HepG2 (cell line): ENCODE measurements at regions not wholly inside any gene's neighbourhood (a gene's known extent, or its start where the extent isn't known, plus 50 kb on each side); places are given as distances from the start of the nearest gene placed in this dataset.

Source experiments
- ATAC-seq: fragments of 200-7000 bp; cut with Tn5 transposase; 3 replicates; pipeline ENCODE4 v1.9.1; 2020; ENCODE audit warnings: mild to moderate bottlenecking, moderate library complexity
- BruUV-seq: library from RNA; stranded (reverse); fragments of 400-500 nt; replicated peaks from 2 replicates; lab custom pipeline; 2021; lab: Mats Ljungman, UMichigan
- CTCF ChIA-PET: fragments of 300-600 bp; formaldehyde crosslinking; extraction: SDS; loops from one replicate; lab custom pipeline; 2021; ENCODE audit warnings: low total read pairs, inconsistent platforms, low intra/inter-chr PET ratio; lab: Yijun Ruan, JAX
- POLR2A ChIA-PET: fragments of 350-600 bp; sonication (Branson Sonifier 250); formaldehyde crosslinking; loops from one replicate; lab custom pipeline; 2020; ENCODE audit warnings: antibody characterized with exemption, inconsistent platforms; lab: Yijun Ruan, JAX
- DNase-seq: peaks from one replicate; pipeline ENCODE4 v3.0.0-alpha.2; 2015; ENCODE audit warnings: low spot score
- FAIRE-seq: peaks from 3 replicates; lab custom pipeline; 2011; peaks lifted over from hg19 to GRCh38; lab: Jason Lieb, UNC
- H2AFZ ChIP-seq: one replicate; pipeline ENCODE4 v1.6.1; 2011; ENCODE audit warnings: low read length, inconsistent platforms
- H3K27ac ChIP-seq: fragments of 300-600 bp; 3 replicates; pipeline ENCODE4 v1.8.0; 2011; ENCODE audit warnings: mixed run types, mild to moderate bottlenecking, mixed read lengths, low read length, inconsistent platforms; ENCODE audit not compliant: insufficient read depth; ENCODE audit errors: extremely low read length
- H3K27me3 ChIP-seq, 2 experiments: fragments of 200-600 bp in 1 of 2; 2 replicates in 1 of 2; 3 replicates in 1 of 2; pipeline versions ENCODE4 v1.6.0 to v1.8.0; 2011; ENCODE audit warnings: low read length in 2 of 2, mild to moderate bottlenecking in 2 of 2, moderate library complexity in 2 of 2, inconsistent platforms in 1 of 2; ENCODE audit not compliant: insufficient read depth in 2 of 2, control insufficient read depth in 1 of 2
- H3K36me3 ChIP-seq, 2 experiments: fragments of 200-600 bp in 1 of 2; replicated peaks in 1 of 2; 2 replicates in 1 of 2; 3 replicates in 1 of 2; pipeline versions ENCODE4 v1.5.1 to v1.8.0; 2011; ENCODE audit warnings: low read length in 2 of 2, inconsistent platforms in 1 of 2; ENCODE audit not compliant: insufficient read depth in 2 of 2, control insufficient read depth in 1 of 2
- H3K4me1 ChIP-seq: 2 replicates; pipeline ENCODE4 v1.5.1; 2012; ENCODE audit warnings: low read length, inconsistent platforms; ENCODE audit not compliant: insufficient read depth
- H3K4me2 ChIP-seq: 2 replicates; pipeline ENCODE4 v1.6.0; 2011; ENCODE audit warnings: low read depth, low read length, inconsistent platforms
- H3K4me3 ChIP-seq, 3 experiments: fragments of 200-600 bp in 1 of 3; sonication (generic), shearing (Covaris generic) in 1 of 3; replicated peaks in 1 of 3; 2 replicates each; pipeline ENCODE4 v1.5.1; 2011 to 2016; ENCODE audit warnings: low read length in 3 of 3, inconsistent platforms in 2 of 3, low read depth in 2 of 3, mild to moderate bottlenecking in 2 of 3, control low read depth in 1 of 3, mixed read lengths in 1 of 3; ENCODE audit not compliant: insufficient read depth in 1 of 3
- H3K79me2 ChIP-seq: one replicate; pipeline ENCODE4 v1.6.1; 2011; ENCODE audit warnings: low read length, inconsistent platforms; ENCODE audit not compliant: insufficient read depth
- H3K9ac ChIP-seq: 2 replicates; pipeline ENCODE4 v1.6.0; 2011; ENCODE audit warnings: mild to moderate bottlenecking, low read depth, low read length, inconsistent platforms; ENCODE audit not compliant: insufficient read depth
- H3K9me3 ChIP-seq: 2 replicates; pipeline ENCODE4 v1.5.1; 2012; ENCODE audit warnings: mild to moderate bottlenecking, low read length
- H4K20me1 ChIP-seq: 2 replicates; pipeline ENCODE4 v1.6.0; 2011; ENCODE audit warnings: inconsistent platforms, mild to moderate bottlenecking, low read length, moderate library complexity; ENCODE audit not compliant: insufficient read depth
- MAFK ChIP-seq, 2 experiments: IDR thresholded peaks in 1 of 2; conservative IDR thresholded peaks in 1 of 2; 2 replicates each; pipeline ENCODE4 v1.6.1; 2011; ENCODE audit warnings: improper control_type of control experiment in 2 of 2, low read length in 2 of 2
- MATR3 ChIP-seq: sonication (generic); formaldehyde crosslinking; IDR thresholded peaks from 2 replicates; pipeline ENCODE4 v1.4.0; 2020; ENCODE audit warnings: missing genetic modification reagents
- NCOR1 ChIP-seq: fragments of 200-600 bp; sonication (generic); IDR thresholded peaks from 2 replicates; pipeline ENCODE4 v1.7.0; 2017; ENCODE audit warnings: antibody characterized with exemption, low read length, borderline replicate concordance
- PHF5A ChIP-seq: IDR thresholded peaks from one replicate; pipeline ENCODE4 v1.6.1; 2018; ENCODE audit warnings: low read depth, missing genetic modification reagents; ENCODE audit not compliant: unreplicated experiment
- RBM39 ChIP-seq: fragments of 200-400 bp; formaldehyde crosslinking; IDR thresholded peaks from one replicate; pipeline ENCODE4 v1.6.1; 2018; ENCODE audit warnings: antibody characterized with exemption, mild to moderate bottlenecking, low read depth, low read length; ENCODE audit not compliant: poor library complexity, severe bottlenecking
- SATB2 ChIP-seq: sonication (generic); formaldehyde crosslinking; IDR thresholded peaks from 2 replicates; pipeline ENCODE4 v1.5.0; 2020; ENCODE audit warnings: missing genetic modification reagents
- TBX2 ChIP-seq: sonication (generic); formaldehyde crosslinking; IDR thresholded peaks from 2 replicates; pipeline ENCODE4 v1.5.0; 2020; ENCODE audit warnings: missing genetic modification reagents, mild to moderate bottlenecking, borderline replicate concordance
- ZBTB10 ChIP-seq: sonication (generic); formaldehyde crosslinking; IDR thresholded peaks from 2 replicates; pipeline ENCODE4 v1.4.0; 2020; ENCODE audit warnings: missing genetic modification reagents, borderline replicate concordance
- ZKSCAN1 ChIP-seq: fragments of 150-350 bp; IDR thresholded peaks from 2 replicates; pipeline ENCODE4 v1.6.1; 2014; ENCODE audit warnings: low read length
- ZNF33A ChIP-seq: sonication (generic); formaldehyde crosslinking; IDR thresholded peaks from 2 replicates; pipeline ENCODE4 v1.5.1; 2020; ENCODE audit warnings: missing genetic modification reagents, mild to moderate bottlenecking, moderate library complexity, borderline replicate concordance
- ZNF704 ChIP-seq: sonication (generic); formaldehyde crosslinking; IDR thresholded peaks from 2 replicates; pipeline ENCODE4 v1.8.1; 2023; ENCODE audit warnings: mild to moderate bottlenecking, inconsistent platforms, moderate library complexity, missing genetic modification reagents, borderline replicate concordance
- ZZZ3 ChIP-seq: sonication (generic); formaldehyde crosslinking; IDR thresholded peaks from 2 replicates; pipeline ENCODE4 v1.4.0; 2020; ENCODE audit warnings: missing genetic modification reagents, mild to moderate bottlenecking, borderline replicate concordance
- WGBS: methylation state at CpG from one replicate; pipeline ENCODE4 v1.1.6; 2017; ENCODE audit warnings: low lambda C conversion rate; 5-methylcytosine and 5-hydroxymethylcytosine counted together
- in situ Hi-C: cut with HindIII; loops from 2 replicates; pipeline ENCODE4 v1.10.0; 2017; ENCODE audit warnings: low pct_unique_long_range_greater_than_20kb; ENCODE audit not compliant: extremely low pct_ligation_motif_present
- intact Hi-C: fragments of 100-400 bp; cut with micrococcal nuclease; formaldehyde crosslinking; loops from one replicate; pipeline ENCODE4 v1.10.0; 2022; ENCODE audit not compliant: unreplicated experiment
- TF ChIP-seq, protein P1 (sequence below): sonication (generic); formaldehyde crosslinking; IDR thresholded peaks from 2 replicates; pipeline ENCODE4 v1.4.0; 2020; ENCODE audit warnings: missing genetic modification reagents

GRCh38 chr1:82268826-82269225 is 468.1 kb downstream of the ADGRL2 start:
- ChIA-PET CTCF (no interaction called here), POLR2A (no interaction called here)
- DNase-seq (no peak), FAIRE-seq (no peak), ATAC-seq (no peak)
- no peaks in the 10 kb centered on the region for H3K4me1 ChIP-seq
- H3K9me3 ChIP-seq: peaks cover 70% of the 10 kb centered on the region
- no peaks in the 10 kb centered on the region for H3K36me3 ChIP-seq
- no TSS peak for BruUV-seq
- no peak overlapping the region for H3K27ac ChIP-seq
- WGBS: 93% methylated on average over 1 of the region's 1 CpG
- no peaks in the 10 kb centered on the region for H3K79me2 ChIP-seq
- no peaks in the 10 kb centered on the region for H3K27me3 ChIP-seq
- TF ChIP-seq MAFK (conservative IDR thresholded peaks at IDR 0.05 in 1 of 2, IDR thresholded peaks at IDR 0.05 in 1 of 2; ENCODE audit: low read length in 2 of 2) (0 out of 4 replicates have a peak, but pooled peaks of 1 of the 2 experiments have one; percentile 7), PHF5A (CRISPR knock-in tag) (no peak), MATR3 (CRISPR knock-in tag) (no peak), ZNF704 (CRISPR knock-in tag) (no peak)
- H4K20me1 ChIP-seq: no peaks in the 10 kb centered on the region
- intact Hi-C loops: no loop called here
- H3K9ac ChIP-seq: no peak overlapping the region
- no peak overlapping the region for H3K4me3 ChIP-seq
- in situ Hi-C loops: no loop called here
- no peak overlapping the region for H2AFZ ChIP-seq
- no peak overlapping the region for H3K4me2 ChIP-seq

DNA sequence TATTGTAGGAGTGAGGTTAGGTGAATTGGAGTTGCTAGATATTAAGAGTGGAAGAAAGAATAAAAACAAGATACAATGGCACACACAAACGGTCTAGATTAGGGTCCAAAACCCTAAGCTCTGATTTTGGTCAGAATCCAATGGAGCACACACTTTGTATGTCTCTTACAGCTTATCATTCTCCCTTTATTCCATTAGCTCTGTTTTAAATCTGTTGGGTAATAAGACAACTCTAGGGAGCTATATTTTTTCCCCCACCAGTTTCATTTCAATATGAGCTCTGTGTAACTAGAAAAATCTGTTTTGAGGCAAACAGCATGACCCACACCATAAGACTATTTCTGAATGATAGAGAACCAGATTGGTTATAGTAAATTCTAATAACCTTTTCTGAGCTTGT is 465.6 kb downstream of the ADGRL2 start:
- BruUV-seq: no TSS peak
- CTCF ChIA-PET: no interaction called here
- Histone ChIP-seq H3K27ac (no peak overlapping the region), H2AFZ (no peak overlapping the region), H3K27me3 (no peaks in the 10 kb centered on the region), H4K20me1 (no peaks in the 10 kb centered on the region), H3K4me3 (no peak overlapping the region), H3K79me2 (no peaks in the 10 kb centered on the region), H3K36me3 (no peaks in the 10 kb centered on the region), H3K9me3 (peaks cover 76% of the 10 kb centered on the region), H3K4me1 (no peaks in the 10 kb centered on the region), H3K4me2 (no peak overlapping the region), H3K9ac (no peak overlapping the region)
- no peak for FAIRE-seq
- POLR2A ChIA-PET: no interaction called here
- DNase-seq: no peak
- ATAC-seq: no peak
- WGBS: 0% methylated on average over 1 of the region's 1 CpG
- in situ Hi-C loops: no loop called here
- intact Hi-C loops: no loop called here
- no peak for TF ChIP-seq ZBTB10 (CRISPR knock-in tag)
- no peak for TF ChIP-seq RBM39
- TF ChIP-seq, protein P1, sequence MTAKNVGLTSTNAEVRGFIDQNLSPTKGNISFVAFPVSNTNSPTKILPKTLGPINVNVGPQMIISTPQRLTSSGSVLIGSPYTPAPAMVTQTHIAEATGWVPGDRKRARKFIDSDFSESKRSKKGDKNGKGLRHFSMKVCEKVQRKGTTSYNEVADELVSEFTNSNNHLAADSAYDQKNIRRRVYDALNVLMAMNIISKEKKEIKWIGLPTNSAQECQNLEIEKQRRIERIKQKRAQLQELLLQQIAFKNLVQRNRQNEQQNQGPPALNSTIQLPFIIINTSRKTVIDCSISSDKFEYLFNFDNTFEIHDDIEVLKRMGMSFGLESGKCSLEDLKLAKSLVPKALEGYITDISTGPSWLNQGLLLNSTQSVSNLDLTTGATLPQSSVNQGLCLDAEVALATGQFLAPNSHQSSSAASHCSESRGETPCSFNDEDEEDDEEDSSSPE (CRISPR knock-in tag): no peak
- TF ChIP-seq ZZZ3 (CRISPR knock-in tag): no peak
- TF ChIP-seq SATB2: no peak
- no peak for TF ChIP-seq ZKSCAN1
- TF ChIP-seq ZNF33A (CRISPR knock-in tag): no peak
- no peak for TF ChIP-seq TBX2 (CRISPR knock-in tag)
- no peak for TF ChIP-seq NCOR1
